ENCODE measurements at regions not wholly inside any gene's neighbourhood (a gene's known extent, or its start where the extent isn't known, plus 50 kb on each side); places are given as distances from the start of the nearest gene placed in this dataset.

DNA sequence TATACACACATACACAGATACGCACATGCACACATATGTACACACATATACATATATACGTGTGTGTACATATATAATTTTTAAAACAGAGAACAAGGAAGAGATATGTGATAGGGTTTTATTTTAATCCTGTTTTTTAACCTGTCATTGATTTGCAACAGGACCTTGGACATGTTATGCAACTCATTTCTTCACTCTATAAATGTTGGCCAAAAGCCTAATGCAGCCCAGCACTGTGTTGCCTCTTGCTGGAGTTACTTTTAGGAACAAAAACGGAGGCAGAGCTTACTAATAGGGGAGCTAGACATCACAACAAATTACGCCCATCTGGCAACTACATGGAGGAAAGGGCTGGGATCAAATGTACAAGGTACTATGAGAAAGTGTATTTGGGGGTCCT lies 179.9 kb upstream of the TAB2 start:
- TF ChIP-seq BHLHE40 (IDR thresholded peaks at IDR 0.05; ENCODE audit: borderline replicate concordance): no peak
- TF ChIP-seq ZNF384 (IDR thresholded peaks at IDR 0.05): no peak
- no peak for TF ChIP-seq TARDBP (IDR thresholded peaks at IDR 0.05)
